ENCODE measurements at regions not wholly inside any gene's neighbourhood (a gene's known extent, or its start where the extent isn't known, plus 50 kb on each side); places are given as distances from the start of the nearest gene placed in this dataset.

- H3K4me3 Mint-ChIP-seq, result no peak overlapping the region
Measured at GRCh38 chr3:109597444-109597843, 260.1 kb upstream of the DPPA4 start.

GRCh38 chr3:109607897-109608296 lies 270.6 kb upstream of the DPPA4 start:
- H3K36me3 ChIP-seq (ENCODE audit: control insufficient read depth, insufficient read depth, low read length), result no peaks in the 10 kb centered on the region
- Mint-ChIP-seq H3K9me3 (peaks cover 8 to 13% of the 10 kb centered on the region in 2 donors), H3K36me3 (no peaks in the 10 kb centered on the region), H3K4me1 (no peaks in the 10 kb centered on the region), H3K27ac (no peak overlapping the region), H3K4me3 (no peak overlapping the region), H3K27me3 (ENCODE audit: low read depth in 2 of 2) (no peaks in the 10 kb centered on the region)
- no peaks in the 10 kb centered on the region for H3K9me3 ChIP-seq (ENCODE audit: control insufficient read depth, insufficient read depth, low read length)
- intact Hi-C loops (cut with micrococcal nuclease), result no loop called here
- TF ChIP-seq, protein P1, sequence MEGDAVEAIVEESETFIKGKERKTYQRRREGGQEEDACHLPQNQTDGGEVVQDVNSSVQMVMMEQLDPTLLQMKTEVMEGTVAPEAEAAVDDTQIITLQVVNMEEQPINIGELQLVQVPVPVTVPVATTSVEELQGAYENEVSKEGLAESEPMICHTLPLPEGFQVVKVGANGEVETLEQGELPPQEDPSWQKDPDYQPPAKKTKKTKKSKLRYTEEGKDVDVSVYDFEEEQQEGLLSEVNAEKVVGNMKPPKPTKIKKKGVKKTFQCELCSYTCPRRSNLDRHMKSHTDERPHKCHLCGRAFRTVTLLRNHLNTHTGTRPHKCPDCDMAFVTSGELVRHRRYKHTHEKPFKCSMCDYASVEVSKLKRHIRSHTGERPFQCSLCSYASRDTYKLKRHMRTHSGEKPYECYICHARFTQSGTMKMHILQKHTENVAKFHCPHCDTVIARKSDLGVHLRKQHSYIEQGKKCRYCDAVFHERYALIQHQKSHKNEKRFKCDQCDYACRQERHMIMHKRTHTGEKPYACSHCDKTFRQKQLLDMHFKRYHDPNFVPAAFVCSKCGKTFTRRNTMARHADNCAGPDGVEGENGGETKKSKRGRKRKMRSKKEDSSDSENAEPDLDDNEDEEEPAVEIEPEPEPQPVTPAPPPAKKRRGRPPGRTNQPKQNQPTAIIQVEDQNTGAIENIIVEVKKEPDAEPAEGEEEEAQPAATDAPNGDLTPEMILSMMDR (IDR thresholded peaks at IDR 0.05), result no peak
- ATAC-seq, result no peak
- no peak overlapping the region for H3K4me3 ChIP-seq (ENCODE audit: low read length)
- 69% methylated on average over 1 of the region's 1 CpG for WGBS (ENCODE audit: insufficient coverage)
- no peak overlapping the region for H3K27ac ChIP-seq (ENCODE audit: low read length)
- H3K4me1 ChIP-seq (ENCODE audit: control insufficient read depth, insufficient read depth, low read length), result no peaks in the 10 kb centered on the region
- no peaks in the 10 kb centered on the region for H3K27me3 ChIP-seq (ENCODE audit: control insufficient read depth, insufficient read depth, low read length)
- DNase-seq, result no peak

More at GRCh38 chr3:109597444-109597843, 260.1 kb upstream of the DPPA4 start:
- Mint-ChIP-seq H3K27ac (no peak overlapping the region), H3K9me3 (peaks cover 12 to 14% of the 10 kb centered on the region in 2 donors), H3K27me3 (ENCODE audit: low read depth in 2 of 2) (no peaks in the 10 kb centered on the region), H3K4me1 (no peaks in the 10 kb centered on the region), H3K36me3 (no peaks in the 10 kb centered on the region)
- Histone ChIP-seq H3K27ac (ENCODE audit: low read length) (no peak overlapping the region), H3K36me3 (ENCODE audit: control insufficient read depth, insufficient read depth, low read length) (no peaks in the 10 kb centered on the region), H3K4me3 (ENCODE audit: low read length) (no peak overlapping the region), H3K4me1 (ENCODE audit: control insufficient read depth, insufficient read depth, low read length) (no peaks in the 10 kb centered on the region), H3K9me3 (ENCODE audit: control insufficient read depth, insufficient read depth, low read length) (no peaks in the 10 kb centered on the region), H3K27me3 (ENCODE audit: control insufficient read depth, insufficient read depth, low read length) (no peaks in the 10 kb centered on the region)
- no peak for DNase-seq
- whole genome bisulfite sequencing (ENCODE audit: insufficient coverage), result 85% methylated on average over 3 of the region's 3 CpGs
- ATAC-seq, result no peak
- TF ChIP-seq, protein P1 (IDR thresholded peaks at IDR 0.05), result no peak
- intact Hi-C loops (cut with micrococcal nuclease), result no loop called here

GRCh38 chr3:109608574-109608973 lies 271.2 kb upstream of the DPPA4 start:
- TF ChIP-seq, protein P1 (IDR thresholded peaks at IDR 0.05), result no peak
- Histone ChIP-seq H3K4me1 (ENCODE audit: control insufficient read depth, insufficient read depth, low read length) (no peaks in the 10 kb centered on the region), H3K4me3 (ENCODE audit: low read length) (no peak overlapping the region), H3K27me3 (ENCODE audit: control insufficient read depth, insufficient read depth, low read length) (no peaks in the 10 kb centered on the region), H3K27ac (ENCODE audit: low read length) (no peak overlapping the region), H3K36me3 (ENCODE audit: control insufficient read depth, insufficient read depth, low read length) (no peaks in the 10 kb centered on the region), H3K9me3 (ENCODE audit: control insufficient read depth, insufficient read depth, low read length) (no peaks in the 10 kb centered on the region)
- no peaks in the 10 kb centered on the region for H3K4me1 Mint-ChIP-seq
- ATAC-seq (no peak), DNase-seq (no peak)
- no peak overlapping the region for H3K4me3 Mint-ChIP-seq
- H3K9me3 Mint-ChIP-seq, result peaks cover 8 to 13% of the 10 kb centered on the region in 2 donors
- H3K27me3 Mint-ChIP-seq (ENCODE audit: low read depth in 2 of 2), result no peaks in the 10 kb centered on the region
- no peak overlapping the region for H3K27ac Mint-ChIP-seq
- H3K36me3 Mint-ChIP-seq, result no peaks in the 10 kb centered on the region
- 78% methylated on average over 8 of the region's 9 CpGs for WGBS (ENCODE audit: insufficient coverage)
- intact Hi-C loops (cut with micrococcal nuclease), result no loop called here

DNA sequence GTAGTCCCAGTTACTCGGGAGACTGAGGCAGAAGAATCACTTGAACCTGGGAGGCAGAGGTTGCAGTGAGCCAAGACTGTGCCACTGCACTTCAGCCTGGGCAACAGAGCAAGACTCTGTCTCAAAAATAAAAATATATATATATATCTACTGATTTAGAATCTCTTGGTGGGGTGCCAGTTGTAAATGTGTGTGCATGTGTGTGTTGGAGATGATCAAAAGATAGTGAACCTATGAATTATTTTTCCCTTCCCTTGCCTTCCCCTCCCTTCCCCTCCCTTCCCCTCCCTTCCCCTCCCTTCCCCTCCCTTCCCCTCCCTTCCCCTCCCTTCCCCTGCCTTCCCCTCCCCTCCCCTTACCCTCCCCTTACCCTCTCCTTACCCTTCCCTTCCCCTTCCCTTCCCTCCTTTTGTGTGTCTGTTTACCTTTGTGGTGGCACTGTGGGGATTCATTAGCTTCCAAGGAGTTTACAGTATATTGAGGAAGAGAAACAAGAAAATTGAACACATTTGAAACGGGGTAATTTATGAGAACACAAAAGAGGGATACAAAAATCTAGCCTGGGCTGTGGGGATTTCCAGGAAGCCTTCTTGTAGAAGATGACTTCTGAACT lies 281.5 kb upstream of the DPPA4 start:
- H3K9me3 ChIP-seq (ENCODE audit: control insufficient read depth, insufficient read depth, low read length), result no peaks in the 10 kb centered on the region
- no peaks in the 10 kb centered on the region for H3K4me1 ChIP-seq (ENCODE audit: control insufficient read depth, insufficient read depth, low read length)
- ATAC-seq (no peak), DNase-seq (no peak)
- intact Hi-C loops (cut with micrococcal nuclease), result no loop called here
- Mint-ChIP-seq H3K4me1 (no peaks in the 10 kb centered on the region), H3K4me3 (no peak overlapping the region), H3K36me3 (no peaks in the 10 kb centered on the region), H3K9me3 (peaks cover 1 to 3% of the 10 kb centered on the region in 2 donors), H3K27ac (no peak overlapping the region), H3K27me3 (ENCODE audit: low read depth in 2 of 2) (no peaks in the 10 kb centered on the region)
- no peak overlapping the region for H3K27ac ChIP-seq (ENCODE audit: low read length)
- H3K27me3 ChIP-seq (ENCODE audit: control insufficient read depth, insufficient read depth, low read length), result no peaks in the 10 kb centered on the region
- 75% methylated on average over 2 of the region's 2 CpGs for WGBS (ENCODE audit: insufficient coverage)
- no peak overlapping the region for H3K4me3 ChIP-seq (ENCODE audit: low read length)
- TF ChIP-seq, protein P1 (IDR thresholded peaks at IDR 0.05), result no peak
- H3K36me3 ChIP-seq (ENCODE audit: control insufficient read depth, insufficient read depth, low read length), result no peaks in the 10 kb centered on the region
